Urinary bladder (tissue), 3 donors: ENCODE measurements at regions not wholly inside any gene's neighbourhood (a gene's known extent, or its start where the extent isn't known, plus 50 kb on each side); places are given as distances from the start of the nearest gene placed in this dataset.
"Not testable (repeated sequence)": the region's sequence is repeated elsewhere in the genome, so short reads cannot be mapped to it uniquely, and the experiment has no call there.

Source experiments
- DNase-seq: peaks from one replicate; pipeline ENCODE4 v3.0.0-alpha.2; 2015; ENCODE audit errors: extremely low spot score
- H3K27ac ChIP-seq: one replicate; pipeline ENCODE4 v1.5.1; 2013; ENCODE audit warnings: low read depth, mild to moderate bottlenecking, moderate library complexity
- H3K36me3 ChIP-seq: one replicate; pipeline ENCODE4 v1.6.1; 2013; ENCODE audit warnings: mild to moderate bottlenecking, moderate library complexity; ENCODE audit not compliant: insufficient read depth
- H3K4me1 ChIP-seq: one replicate; pipeline ENCODE4 v1.6.1; 2013; ENCODE audit warnings: mild to moderate bottlenecking, moderate library complexity; ENCODE audit not compliant: insufficient read depth
- H3K4me3 ChIP-seq: one replicate; pipeline ENCODE4 v1.5.1; 2013; ENCODE audit warnings: low read depth, low read length
- WGBS: extraction: QIAGEN DNeasy Blood & Tissue Kit; methylation state at CpG from one replicate; pipeline ENCODE4 v1.1.7; 2013; 5-methylcytosine and 5-hydroxymethylcytosine counted together
- donor health status: healthy with polysubstance abuse.
- donor health status: healthy.

DNA sequence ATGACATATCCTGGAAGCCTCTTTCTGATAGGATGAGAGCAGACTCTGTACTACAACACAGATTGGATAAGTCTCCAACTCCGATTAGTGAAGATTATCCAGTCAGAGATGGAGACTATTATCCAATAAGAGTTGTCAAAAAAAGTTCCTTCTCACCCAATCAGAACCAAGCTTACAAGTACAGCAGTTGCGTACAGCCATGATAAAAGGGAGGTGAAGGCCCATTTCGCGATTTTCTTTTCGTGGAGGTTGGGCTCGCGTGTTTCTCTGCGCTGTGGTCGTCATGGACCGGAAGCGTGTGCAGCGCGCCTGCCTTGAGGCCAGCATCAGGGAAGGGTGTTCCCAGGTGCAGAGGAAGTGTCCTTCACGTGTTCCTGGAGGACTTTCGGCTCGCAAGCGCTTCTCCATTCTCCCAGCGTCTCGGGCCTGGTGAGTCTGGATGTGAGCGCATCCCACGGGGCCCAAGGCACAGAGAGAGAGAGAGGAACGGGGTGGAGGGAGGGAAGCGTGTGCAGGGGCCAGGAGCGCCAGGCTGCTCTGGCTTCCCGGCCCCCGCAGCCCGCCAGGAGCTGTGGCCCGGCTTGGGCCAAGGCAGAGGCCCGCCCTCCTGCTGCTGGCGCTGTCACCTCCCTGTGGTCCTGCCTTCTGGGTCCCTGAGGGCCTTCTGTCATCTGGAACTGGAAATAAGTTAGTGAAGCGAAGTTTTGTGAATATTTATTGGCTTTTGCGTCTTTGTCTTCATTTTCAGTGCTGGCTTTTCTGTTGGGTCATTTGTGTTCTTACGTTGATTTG, 53.9 kb downstream of the CDRT15L2 start:
- not testable (repeated sequence) for H3K4me1 ChIP-seq, H3K4me3 ChIP-seq, DNase-seq, H3K27ac ChIP-seq, H3K36me3 ChIP-seq
- WGBS: 92% methylated on average over 33 of the region's 33 CpGs

DNA sequence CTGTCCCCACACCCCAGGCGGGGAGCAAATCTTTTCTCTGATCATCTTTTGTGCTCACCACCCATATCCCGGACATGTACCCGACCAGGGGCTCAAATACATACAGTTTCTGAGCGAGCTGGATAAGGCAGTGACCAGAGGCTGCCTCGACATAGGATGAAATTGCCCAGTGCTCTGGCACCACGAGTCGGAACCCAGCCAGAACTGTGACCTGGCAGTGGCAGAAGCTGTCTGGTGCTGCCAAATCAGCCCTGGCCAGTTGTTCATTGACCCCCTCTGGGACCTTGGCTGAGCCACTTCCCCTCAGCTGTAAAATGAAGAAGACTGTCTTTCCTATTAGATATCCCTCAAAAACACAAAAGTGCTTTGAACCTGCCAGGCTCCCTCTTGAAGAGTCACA, 60.6 kb downstream of the CDRT15L2 start:
- not testable (repeated sequence) for H3K36me3 ChIP-seq, H3K4me3 ChIP-seq, H3K4me1 ChIP-seq, H3K27ac ChIP-seq, DNase-seq
- 81% methylated on average over 7 of the region's 7 CpGs for WGBS

GRCh38 chr17:20646661-20647272, 67.2 kb downstream of the CDRT15L2 start:
- WGBS: 36% methylated on average over 13 of the region's 13 CpGs
- DNase-seq: not testable (repeated sequence)

GRCh38 chr17:20649097-20649767, 69.7 kb downstream of the CDRT15L2 start:
- not testable (repeated sequence) for DNase-seq, H3K4me1 ChIP-seq, H3K4me3 ChIP-seq, H3K36me3 ChIP-seq, H3K27ac ChIP-seq
- 70% methylated on average over 8 of the region's 8 CpGs for WGBS

More at GRCh38 chr17:20646661-20647272, 67.2 kb downstream of the CDRT15L2 start:
- H3K4me1 ChIP-seq, H3K4me3 ChIP-seq, H3K27ac ChIP-seq, H3K36me3 ChIP-seq: not testable (repeated sequence)

DNA sequence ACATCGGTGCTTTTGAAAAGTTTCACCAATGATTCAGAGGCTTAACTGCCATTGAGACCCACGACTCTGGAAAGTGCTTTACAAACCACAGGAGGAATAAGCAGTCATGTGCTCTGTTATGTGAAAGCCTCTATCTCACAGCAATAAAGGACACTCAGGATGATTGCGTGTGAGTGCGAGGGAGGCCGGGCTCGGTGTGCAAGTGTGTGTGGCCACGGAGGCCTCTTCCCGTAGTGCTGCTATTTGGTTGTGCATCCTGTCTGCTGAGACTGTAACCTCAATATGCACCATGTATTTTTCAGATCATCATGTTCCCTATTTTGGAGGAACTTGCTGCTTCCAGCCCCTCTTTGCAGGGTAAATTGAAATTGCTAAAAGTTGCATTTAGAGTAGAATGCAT, 71.5 kb downstream of the CDRT15L2 start:
- H3K27ac ChIP-seq, H3K4me3 ChIP-seq, H3K36me3 ChIP-seq, DNase-seq, H3K4me1 ChIP-seq: not testable (repeated sequence)
- WGBS: 80% methylated on average over 8 of the region's 8 CpGs

DNA sequence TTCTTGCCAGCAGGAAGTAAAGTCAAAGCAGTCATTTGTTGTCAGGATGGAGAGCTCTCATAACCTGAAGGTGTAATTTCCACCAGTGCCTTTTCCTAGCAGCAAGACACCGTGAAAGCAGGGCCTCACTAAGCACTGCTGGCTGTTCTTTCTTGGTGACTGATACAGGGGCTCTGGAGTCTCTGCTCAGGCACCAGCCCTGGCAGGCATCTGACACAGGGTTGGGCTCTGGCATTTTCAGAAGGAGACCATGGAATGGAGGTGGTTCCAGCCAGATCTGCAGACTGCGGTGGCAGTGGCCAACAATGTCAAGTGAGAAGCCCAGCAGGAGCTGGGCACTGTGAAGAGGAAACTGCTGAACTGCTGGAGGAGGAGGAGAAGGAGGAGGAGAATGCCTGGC, 72.2 kb downstream of the CDRT15L2 start:
- DNase-seq, H3K4me3 ChIP-seq, H3K27ac ChIP-seq, H3K4me1 ChIP-seq, H3K36me3 ChIP-seq: not testable (repeated sequence)
- WGBS: 40% methylated on average over 2 of the region's 2 CpGs

DNA sequence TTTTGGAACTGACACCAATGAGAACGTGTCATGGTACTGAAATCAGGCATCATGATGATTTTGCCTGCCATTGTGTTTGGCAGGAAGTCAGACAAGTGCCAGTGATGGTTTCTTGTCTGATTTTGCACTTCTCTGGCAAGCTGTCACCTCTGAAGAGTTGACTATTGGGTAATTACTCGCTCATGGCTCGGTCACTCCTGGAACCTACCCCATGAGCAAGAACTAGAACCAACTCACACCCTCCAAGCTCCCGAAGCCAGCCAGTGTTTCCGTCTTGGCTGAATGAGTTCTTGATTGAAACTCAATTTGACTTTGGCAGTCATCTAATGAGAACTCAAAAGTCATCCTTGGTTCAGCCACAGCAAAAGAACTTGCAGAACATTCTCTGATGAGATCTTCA, 73.9 kb downstream of the CDRT15L2 start:
- H3K36me3 ChIP-seq, H3K4me1 ChIP-seq, DNase-seq, H3K4me3 ChIP-seq, H3K27ac ChIP-seq: not testable (repeated sequence)
- 94% methylated on average over 5 of the region's 5 CpGs for WGBS

DNA sequence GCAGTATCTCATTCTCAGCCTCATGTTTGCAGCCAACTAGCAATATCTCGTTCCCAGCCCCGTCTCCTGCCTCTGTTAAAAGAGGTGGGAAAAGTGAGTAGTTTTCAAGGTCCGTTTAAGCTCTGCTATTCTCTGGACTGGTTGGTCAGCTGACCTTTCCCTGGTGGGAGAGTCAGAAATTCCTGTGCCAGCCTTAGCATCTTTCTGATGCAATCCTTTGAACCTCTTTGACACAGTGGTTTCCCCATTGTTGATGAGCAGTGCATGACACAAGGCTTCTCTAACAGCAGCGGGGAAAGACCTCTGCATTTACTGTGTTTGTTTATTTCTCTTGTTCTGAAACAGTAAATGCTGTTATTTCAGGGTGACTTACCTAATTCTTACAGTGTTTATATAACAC, 74.6 kb downstream of the CDRT15L2 start:
- H3K4me3 ChIP-seq, H3K27ac ChIP-seq, H3K36me3 ChIP-seq, DNase-seq, H3K4me1 ChIP-seq: not testable (repeated sequence)
- 46% methylated on average over 4 of the region's 4 CpGs for WGBS

DNA sequence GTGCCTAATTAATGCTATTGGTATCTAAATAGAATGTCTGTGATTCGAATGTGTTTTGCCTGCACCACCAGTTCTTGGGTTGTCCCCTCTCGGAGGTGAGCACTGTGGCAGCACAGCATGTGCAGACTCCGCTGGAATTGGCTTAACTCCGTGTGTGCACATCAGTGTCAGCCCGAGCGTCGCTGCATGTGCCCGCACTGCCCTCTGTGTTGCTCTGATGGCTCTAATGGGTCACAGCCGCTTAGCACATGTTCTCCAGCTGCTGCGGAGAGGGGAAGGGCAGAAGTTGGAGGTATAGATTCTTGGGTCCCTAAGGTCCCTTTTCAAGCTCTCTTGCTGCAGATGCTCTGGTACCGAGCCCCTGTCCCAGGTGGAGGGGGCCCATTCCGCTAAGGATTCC, 75.1 kb downstream of the CDRT15L2 start:
- not testable (repeated sequence) for H3K4me1 ChIP-seq, H3K4me3 ChIP-seq, H3K36me3 ChIP-seq, DNase-seq, H3K27ac ChIP-seq
- WGBS: 77% methylated on average over 8 of the region's 12 CpGs

DNA sequence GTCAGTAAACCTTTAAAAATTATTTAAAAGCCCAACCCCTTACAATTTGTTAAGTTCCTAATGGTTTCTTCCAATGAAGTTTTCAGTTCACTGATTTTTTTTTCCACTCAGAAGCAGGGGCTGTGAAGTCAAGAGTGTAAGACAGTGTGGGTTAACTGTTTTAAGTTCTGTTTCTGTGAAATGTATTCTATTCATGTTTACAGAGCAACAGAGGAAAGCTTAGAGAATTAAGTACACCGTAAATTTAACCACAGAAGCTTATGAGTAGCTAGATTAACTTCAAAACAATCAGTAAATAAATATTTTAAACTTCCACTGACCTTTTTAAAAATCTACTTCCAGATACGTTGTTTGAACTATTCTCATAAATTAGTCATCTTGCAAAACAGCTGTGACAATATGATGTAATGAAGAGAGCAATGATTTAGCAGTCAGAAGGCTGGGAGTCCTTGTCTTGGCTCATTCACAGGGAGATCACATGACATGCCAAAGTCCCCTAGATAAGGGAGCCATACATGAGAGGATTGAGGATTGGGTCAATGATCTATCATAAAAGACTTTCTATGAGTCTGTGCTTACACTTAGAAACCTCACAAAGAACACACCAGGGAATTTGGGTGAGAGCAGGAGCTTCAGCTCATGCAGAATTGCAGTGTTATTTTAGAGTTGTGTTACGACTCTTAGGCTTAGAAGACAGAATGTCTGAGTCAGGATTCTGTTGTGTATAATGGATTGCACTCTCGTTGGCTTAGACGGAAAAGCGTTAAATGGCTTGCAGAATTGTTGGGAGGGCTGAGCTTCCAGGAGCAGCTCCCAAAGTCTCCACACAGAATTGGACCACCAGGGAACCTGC, 85.8 kb downstream of the CDRT15L2 start:
- 35% methylated on average over 3 of the region's 6 CpGs for WGBS
- not testable (repeated sequence) for H3K4me3 ChIP-seq, DNase-seq, H3K36me3 ChIP-seq, H3K4me1 ChIP-seq, H3K27ac ChIP-seq

GRCh38 chr17:20666689-20667088, 87.2 kb downstream of the CDRT15L2 start:
- not testable (repeated sequence) for DNase-seq, H3K4me3 ChIP-seq, H3K36me3 ChIP-seq, H3K27ac ChIP-seq, H3K4me1 ChIP-seq
- 90% methylated on average over 6 of the region's 6 CpGs for WGBS

- H3K27ac ChIP-seq, H3K4me3 ChIP-seq, DNase-seq: not testable (repeated sequence)
Measured at GRCh38 chr17:20667712-20668111, 88.2 kb downstream of the CDRT15L2 start.

DNA sequence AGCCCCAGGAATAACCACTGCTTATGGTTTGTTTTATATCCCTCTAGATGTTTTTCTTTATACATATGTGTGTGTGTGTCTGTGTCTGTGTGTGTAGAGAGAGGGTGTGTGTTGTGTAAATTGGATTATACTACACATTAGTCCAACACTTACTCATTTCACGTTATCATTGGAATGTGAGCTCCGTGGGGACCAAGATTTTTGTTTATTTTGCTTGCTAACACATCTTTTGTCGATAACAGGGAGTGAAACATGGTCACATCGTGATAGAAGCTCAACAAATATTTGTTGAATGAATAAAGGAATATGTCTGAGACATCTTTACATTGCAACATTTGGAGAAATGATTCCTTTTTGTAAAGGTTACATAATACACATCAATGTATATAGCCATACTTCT, 88.8 kb downstream of the CDRT15L2 start:
- H3K27ac ChIP-seq, H3K36me3 ChIP-seq, H3K4me3 ChIP-seq, H3K4me1 ChIP-seq, DNase-seq: not testable (repeated sequence)
- WGBS: 60% methylated on average over 4 of the region's 4 CpGs

More at GRCh38 chr17:20667712-20668111, 88.2 kb downstream of the CDRT15L2 start:
- H3K36me3 ChIP-seq, H3K4me1 ChIP-seq: not testable (repeated sequence)
- WGBS: 63% methylated on average over 2 of the region's 2 CpGs
